Occipital lobe (tissue), 1 donor: ENCODE measurements at regions not wholly inside any gene's neighbourhood (a gene's known extent, or its start where the extent isn't known, plus 50 kb on each side); places are given as distances from the start of the nearest gene placed in this dataset.
"Not testable (repeated sequence)": the region's sequence is repeated elsewhere in the genome, so short reads cannot be mapped to it uniquely, and the experiment has no call there.

Source experiments
- DNase-seq: peaks from one replicate; lab custom pipeline; 2025; lab: John Stamatoyannopoulos, UW

DNA sequence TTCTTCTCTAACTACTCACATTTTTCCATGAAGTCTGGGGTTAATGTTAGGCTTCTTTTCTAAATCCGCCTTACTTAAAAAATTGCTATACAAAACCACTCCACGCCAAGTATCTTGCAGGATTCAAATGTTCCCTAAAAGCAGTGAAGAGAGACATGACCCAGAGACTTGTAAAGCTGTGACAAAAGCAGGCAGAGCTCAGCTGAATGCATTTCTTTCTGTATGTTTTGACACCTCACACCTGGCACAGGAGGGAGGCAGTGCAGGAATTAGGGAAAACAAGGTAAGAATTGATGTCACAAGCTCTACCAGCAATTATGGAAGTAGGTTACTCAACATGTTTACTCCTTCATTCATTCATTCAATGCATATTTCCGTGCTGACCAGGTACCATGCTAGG lies 295.0 kb downstream of the RPAP3 start:
- DNase-seq: no peak

DNA sequence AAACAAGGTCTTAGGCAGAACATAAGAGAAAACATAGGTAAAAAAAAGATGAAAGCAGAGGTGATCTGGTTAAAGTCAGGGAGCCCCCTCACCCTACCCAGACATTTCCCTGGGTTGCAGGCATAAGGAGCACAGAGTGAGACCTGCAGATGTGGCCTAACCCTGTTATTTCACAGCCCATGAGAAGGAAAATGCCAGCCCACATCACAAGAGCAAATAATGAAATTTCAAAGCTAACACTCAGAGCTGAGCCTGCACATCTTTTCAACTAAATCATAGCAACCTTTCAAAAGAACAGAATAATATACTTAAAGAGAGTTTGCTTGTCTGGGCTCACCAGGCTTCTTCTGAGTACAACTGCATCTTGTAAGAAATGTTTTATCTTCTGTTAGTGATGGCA lies 295.4 kb downstream of the RPAP3 start:
- DNase-seq: no peak

DNA sequence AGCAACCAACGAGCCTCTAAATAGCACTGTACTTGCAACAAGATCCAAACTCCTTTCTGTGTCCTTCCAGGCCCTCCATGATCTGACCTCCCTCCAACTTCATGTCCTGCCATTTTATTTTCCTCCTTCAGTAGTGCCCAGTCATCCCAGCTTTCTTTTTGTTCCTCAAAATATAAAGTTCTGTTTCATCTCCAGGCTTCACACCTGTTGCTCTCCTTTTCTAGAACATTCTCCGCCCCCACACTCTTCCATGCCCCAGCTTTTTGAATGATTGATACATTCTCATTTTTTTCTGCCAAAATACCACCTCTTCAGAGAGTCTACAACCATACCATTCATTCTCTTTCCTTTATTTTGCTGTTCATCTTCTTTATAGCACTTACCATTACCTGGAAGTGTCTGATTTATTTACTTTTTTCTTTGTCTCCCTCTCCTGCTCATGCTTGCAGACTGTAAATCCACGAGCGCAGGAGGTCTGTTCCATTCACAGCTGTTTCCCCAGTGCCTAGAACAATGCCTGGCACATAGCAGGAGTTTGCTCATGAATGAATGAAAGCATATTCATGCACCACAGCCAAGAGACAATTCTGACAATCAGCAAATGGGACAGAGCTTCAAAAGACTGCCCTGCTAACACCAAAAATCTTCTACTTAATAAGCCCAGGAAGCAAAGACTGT lies 296.4 kb downstream of the RPAP3 start:
- no peak for DNase-seq

DNA sequence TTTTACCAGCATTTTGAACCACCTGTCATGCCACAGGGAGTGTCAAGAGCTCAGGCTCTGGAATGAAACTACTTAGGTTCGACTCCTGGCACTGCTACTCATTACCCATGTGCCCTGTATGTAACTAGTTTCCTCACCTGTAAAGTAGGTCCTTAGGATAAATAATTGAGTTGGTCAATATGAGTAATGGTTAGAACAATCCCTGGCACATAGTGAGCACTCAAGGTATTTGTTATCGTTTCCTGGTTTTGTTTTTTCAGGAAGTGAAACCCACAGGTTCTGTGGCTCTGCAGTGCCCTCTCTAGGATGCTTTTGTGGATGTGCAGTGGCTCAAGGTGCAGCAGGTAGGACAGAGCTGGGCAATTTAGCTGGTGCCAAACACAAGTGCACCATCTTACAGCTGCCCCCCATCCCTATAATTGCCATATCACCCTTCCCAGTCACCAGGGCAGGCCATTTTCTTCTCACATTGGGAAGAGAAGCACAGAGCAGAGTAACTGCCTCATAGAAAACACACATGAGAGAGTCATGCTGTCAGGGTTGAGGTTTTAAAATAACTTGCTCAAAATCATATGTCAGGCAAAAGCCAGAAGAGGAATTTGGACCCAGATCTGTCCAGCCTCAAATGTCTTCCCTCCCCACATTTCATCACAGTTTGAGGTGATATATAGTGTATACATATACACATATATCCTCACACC lies 297.5 kb downstream of the RPAP3 start:
- DNase-seq: no peak

DNA sequence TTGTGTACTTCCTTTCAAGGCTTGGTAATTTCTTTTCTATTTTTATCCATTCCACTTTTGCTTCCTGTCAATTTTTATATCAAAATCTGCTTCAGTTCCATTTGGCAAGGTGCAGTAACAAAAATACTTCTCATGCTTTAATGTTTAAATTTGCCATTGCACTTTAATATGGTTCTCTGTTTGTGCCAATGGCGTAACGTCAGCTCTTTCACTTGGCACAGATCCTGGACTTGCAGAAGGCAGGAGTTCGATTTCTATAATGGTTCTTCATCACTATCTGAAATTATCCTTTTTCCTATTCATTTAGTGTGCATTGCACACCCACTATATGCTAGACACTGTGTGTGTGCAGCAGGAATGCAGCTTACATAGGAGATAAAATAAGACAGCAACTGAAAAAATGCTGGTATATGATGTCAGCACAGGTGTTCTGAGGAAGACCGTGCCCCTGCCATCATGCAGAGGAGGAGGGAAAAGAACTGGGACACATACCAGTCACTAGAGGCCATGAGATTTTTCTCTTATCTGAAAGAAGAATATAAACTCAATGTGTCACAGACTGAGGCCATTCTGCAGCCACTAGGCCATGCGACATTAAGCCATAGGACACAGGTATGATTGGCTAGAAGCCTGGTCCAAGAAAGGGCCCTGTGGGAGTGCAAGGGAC lies 298.2 kb downstream of the RPAP3 start:
- DNase-seq: no peak

DNA sequence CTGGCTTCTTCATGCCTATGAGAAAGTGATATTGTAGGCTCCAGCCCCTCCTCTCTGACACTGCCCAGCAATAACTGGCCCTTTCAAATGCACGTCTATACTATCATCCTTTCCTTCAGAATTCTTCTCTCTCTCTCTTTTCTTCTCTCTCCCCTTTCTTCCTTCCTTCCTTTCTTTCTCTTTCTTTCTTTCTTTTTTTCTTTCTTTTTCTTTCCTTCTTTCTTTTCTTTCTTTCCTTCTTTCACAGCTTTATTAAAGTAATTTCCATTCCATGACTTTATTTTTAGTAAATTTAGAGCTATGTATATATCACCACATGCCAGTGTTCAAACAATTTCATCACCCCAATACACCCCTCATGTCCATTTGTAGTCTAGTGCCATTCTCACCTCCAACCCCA lies 302.1 kb downstream of the RPAP3 start:
- no peak for DNase-seq

DNA sequence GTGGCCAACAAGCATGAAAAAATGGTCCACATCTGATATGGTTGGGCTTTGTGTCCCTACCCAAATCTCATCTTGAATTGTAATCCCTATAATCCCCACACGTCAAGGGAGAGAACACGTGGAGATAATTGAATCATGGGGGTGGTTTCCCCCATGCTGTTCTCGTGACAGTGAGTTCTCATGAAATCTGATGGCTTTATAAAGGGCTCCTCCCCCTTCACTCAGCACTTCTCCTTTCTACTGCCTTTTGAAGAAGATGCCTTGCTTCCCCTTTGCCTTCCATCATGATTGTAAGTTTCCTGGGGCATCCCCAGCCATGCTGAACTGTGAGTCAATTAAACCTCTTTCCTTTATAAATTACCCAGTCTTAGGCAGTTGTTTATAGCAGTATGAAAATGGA lies 304.6 kb downstream of the RPAP3 start:
- not testable (repeated sequence) for DNase-seq

DNA sequence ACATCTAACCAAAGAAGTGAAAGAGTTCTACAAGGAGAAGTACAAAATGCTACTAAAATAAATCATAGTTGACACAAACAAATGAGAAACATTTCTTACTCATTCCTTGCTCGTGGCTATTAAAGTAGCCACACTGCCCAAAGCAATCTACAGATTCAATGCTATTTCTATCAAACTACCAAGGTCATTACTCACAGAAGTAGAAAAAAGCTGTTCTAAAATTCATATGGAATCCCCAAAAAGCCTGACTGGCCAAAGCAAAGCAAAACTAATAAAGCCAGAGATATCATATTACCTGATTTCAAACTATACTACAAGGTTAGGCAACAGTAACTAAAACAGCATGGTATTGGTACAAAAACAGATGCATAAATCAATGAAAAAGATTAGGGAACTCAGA lies 305.6 kb downstream of the RPAP3 start:
- no peak for DNase-seq

DNA sequence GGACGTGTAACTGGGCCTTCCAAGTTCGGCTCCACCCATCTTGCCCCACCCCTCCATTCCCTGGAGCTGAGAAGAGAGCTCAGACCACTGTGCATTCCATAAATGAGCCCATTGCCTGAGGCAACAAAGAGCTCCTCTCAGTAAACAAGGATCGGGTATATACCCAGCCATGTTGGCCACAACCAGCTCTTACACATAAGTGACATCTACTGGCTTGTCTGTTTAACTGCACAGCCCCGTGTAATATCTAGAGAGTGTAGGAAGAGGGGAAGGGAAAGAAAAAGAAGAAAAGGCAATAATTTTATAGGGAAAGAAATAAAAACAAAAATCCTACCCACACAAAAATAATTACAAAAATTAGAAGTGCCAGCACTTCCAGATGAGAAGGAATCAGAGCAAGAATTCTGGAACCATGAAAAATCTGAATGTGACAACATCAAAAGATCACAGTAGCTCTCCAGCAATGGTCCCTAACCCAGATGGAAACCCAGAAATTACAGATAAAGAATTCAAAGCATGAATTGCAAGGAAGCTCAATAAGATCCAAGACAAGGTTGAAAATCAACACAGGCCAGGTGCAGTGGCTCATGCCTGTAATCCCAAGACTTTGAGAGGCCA lies 308.1 kb downstream of the RPAP3 start:
- no peak for DNase-seq

DNA sequence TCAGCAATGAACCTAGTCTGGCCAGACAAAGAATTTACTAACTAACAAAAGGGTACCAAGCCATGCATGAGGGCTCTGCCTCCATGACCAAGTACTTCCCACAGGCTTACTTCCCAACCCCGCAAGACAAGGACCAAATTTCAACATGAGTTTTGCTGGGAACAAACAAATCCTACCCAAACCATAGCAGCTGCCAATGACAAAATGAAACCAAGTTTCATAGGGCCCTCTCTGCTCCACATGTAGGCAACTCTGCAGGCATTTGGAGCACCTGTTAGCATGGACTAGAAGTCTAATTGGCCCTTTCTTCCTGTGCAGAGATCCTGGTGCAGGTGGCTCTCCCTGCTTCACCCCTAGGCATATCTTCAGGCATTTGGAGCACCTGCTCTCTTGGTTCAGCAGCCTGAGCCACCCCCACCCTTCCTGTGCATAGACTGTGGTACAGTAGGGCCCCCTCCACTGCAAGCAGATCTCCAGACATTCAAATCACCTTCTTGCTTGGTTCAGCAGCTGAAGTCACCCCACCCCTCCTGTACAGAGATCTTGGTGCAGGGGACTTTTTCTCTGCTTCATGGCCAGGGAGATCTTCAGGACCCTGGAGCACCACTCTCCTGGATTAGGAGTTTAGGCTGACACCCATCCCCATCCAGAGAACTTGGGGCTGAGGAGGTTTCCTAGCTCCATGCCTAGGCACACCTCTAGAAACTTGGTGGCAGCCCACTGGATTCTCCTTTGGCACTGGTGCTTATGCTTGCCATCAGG lies 308.7 kb downstream of the RPAP3 start:
- DNase-seq: no peak

DNA sequence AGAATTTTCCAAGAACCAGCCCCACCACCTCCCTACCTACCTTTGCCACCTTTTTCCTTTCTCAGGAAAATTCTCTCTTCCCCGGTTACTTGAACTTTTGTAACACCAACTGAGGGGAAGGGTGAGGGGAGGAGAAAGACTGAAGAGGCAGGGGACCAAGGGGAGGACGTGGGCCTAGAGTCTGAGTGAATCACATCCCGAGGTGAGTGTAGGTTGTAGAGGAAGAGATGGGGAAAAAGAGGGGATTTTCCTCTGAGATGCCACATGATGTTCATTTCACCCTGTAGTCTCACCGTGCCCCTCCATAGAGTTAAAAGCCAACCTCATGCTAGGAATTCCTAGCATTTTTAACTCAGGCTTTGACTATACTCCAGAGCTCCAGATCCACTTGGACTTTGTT lies 311.8 kb downstream of the RPAP3 start:
- no peak for DNase-seq

DNA sequence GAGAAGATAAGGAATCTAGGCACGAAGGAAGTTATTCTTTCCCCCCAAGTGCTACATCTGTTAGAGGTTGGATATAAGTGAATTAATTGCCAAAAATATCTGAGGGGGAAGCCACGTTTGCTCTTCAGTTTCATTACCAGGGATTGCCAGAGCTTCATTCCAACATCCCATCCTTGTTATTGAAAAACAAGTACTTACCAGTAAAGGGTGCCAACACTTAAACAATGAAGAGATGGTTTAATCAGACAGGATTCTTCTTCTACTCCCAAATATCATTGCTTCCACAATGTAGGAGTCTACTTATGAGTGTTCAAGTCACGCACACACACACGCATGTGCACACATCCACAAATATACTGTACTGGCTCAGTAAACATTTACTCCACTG lies 312.4 kb downstream of the RPAP3 start:
- DNase-seq: no peak

DNA sequence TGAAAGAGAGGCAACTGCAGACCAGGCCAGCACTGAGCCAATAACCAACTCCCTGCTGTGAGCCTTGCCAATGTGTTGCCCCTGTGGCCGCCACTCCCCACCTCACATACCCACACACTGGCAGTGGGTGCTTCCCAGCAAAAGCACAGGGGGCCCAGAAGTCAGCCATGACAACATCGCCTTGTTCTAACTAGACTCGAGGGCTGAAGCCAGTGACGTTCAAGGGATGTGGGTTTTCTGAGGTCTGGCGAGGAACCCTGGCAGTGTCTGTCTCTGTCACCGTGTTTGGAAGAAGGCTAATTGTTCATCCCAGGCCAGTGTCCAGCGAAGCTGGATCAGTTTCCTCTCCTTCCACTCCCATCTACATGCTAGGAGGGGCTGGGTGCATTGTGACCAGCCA lies 311.8 kb upstream of the AMIGO2 start:
- no peak for DNase-seq

DNA sequence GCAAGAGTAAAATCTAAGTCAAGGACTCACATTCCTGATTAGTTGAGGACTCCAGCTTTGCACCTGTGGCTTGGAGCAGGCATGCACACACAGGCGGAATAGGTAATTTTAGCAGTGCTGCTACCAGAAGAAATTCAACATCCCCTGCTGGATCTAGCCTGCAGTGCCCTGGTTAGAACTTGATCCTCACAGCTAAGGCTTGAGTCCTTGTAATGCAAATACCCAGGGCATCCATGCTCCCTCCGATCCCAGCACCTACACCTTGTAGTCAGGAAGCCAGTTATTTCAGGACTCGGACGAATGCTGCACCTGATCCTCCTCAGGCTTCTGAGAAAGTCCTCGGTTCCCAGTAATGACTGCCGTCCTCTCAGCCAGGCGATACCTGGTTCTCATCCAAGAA lies 309.0 kb upstream of the AMIGO2 start:
- DNase-seq: no peak

DNA sequence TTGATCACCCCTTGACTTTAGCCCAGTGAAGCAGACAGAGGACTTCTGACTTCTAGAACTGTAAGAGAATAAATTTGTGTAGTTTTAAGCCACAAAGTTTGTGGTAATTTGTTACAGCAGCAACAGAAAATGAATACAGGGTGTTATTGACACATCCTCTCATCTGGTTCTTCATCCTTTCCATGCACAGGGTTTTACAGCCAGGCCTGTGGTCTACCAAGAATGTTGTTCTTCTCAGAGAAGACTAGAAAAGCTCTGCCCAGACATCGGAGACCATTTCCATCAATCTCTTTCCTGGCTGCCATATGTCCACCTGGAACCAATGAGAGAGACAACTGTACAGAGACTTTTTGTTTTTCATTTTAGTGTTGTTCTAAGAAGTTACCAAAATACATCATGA lies 308.2 kb upstream of the AMIGO2 start:
- no peak for DNase-seq

DNA sequence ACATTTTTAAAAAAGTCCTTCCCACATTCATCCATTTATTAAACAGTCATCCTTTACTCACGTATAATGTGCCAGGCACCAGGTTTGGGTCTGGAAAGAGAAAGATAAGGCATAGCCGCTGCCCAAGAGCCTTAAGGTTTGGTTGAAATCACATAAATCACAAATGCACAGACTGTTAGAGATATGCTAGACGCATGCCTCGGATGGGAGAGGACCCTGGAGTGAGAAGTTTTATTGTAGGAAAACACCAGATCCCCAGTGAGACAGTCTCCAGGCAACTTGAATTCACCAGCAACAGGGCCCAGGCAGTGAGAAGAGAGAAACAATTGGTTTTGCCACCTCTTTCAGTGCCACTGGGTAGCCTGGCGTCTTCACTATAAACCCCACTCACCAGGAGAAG lies 305.9 kb upstream of the AMIGO2 start:
- DNase-seq: no peak

DNA sequence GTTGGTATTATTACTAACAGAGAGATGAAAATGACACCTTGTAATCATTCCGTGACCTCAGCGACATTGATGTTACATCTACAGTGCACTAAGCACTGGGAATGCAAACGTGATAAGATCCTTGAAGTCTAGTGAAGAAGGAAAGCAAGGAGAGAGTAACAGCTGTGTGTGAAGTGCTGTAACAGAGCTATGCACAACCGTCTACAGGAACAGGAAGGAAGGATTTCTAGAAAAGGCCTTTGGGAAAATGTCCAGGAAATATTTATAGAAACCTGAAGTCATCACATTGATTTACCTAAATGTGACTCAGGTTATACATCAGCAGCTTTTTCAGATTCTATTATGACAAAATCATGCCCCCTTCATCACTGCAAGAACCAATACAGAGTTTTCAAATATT lies 304.2 kb upstream of the AMIGO2 start:
- DNase-seq: no peak

DNA sequence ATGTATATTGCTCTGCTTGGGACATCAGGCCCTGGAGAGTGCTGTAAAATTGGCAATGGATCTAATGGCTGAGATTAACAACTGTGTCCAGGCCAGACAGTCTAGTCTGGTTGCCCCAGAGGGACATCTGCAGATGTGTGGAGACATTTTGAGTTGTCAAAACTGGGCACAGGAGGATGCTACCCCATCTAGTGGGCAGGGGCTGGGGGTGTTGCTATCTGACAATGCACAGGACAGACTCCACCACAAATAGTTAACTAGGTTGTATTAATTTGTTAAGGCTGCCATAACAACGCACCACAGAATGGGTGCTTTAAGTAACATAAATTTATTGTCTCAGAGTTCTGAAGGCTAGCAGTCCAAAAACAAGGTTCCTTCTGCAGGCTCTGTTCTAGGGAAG lies 302.5 kb upstream of the AMIGO2 start:
- DNase-seq: no peak

DNA sequence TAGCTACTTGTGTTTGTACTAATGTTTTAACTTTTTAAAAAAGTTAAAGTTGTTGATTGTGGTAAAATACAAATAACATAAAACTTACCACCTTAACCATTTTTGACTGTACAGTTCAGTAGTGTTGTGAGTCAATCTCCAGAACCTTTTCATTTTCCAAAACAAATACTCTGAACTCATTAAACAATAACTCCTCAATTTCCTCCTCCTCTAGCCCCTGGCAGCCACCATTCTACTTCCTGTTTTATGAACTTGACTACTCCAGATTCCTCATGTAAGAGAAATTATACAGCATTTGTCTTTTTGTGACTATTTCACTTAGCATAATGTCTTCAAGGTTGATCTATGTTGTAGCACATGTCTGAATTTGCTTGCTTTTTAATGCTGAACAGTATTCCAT lies 299.1 kb upstream of the AMIGO2 start:
- no peak for DNase-seq

DNA sequence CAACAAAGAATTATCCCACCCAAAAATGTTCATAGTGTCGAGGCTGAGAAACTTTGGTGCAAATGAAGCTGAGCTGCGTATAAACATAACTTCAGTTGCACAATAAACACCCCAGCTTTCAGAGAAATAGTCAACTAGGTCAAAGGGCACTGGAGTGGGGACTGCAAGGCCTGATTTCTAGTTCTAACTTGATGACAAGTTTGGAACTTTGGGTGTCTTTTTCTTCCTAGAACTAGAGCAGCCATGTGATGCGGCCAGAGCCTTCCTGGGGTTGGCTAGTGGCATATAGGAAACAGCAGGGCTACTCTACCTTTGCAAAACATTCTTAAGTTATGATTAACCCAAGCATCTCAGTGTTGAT lies 298.4 kb upstream of the AMIGO2 start:
- DNase-seq: no peak

DNA sequence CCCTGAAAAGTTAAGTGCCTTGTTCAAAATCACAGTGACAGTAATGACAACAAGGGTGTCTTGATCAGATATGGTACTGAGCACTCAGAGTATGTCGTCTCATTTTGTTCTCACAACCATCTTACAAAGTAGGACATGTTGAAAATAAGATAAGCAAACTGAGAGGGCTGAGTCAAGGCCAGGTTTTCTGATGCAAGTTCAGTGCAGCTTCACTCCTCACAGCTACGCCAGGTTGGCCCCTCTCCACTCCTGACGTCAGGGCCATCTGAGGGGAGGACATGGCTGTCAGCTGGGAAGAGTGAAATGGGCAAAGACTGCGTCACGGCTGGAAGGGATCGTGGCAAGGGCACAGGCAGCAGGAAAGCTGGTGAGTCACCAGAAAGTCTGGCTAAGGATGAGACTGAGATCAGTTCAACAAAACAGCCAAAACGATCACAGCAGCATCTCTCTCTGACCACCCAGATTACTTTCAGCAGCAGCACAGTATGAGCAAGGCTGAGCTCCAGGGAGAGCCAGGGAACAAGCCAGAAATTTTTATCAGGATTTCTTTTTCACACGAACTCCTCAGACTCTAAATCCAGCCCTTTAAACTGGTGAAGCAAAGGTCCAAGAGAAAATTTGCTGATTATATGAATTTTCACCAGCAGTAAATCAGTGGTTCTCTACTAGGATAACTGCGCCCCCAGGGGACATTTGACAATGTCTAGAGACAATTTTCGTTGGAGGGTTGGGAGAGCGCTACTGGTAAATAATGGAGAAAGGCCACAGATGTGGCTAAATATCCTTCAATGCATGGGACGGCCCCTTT lies 297.9 kb upstream of the AMIGO2 start:
- DNase-seq: peak; percentile 35
